ENCODE measurements at regions not wholly inside any gene's neighbourhood (a gene's known extent, or its start where the extent isn't known, plus 50 kb on each side); places are given as distances from the start of the nearest gene placed in this dataset.
A peak's percentile ranks its signal among the peaks of the same experiment; 100 is the strongest.

DNA sequence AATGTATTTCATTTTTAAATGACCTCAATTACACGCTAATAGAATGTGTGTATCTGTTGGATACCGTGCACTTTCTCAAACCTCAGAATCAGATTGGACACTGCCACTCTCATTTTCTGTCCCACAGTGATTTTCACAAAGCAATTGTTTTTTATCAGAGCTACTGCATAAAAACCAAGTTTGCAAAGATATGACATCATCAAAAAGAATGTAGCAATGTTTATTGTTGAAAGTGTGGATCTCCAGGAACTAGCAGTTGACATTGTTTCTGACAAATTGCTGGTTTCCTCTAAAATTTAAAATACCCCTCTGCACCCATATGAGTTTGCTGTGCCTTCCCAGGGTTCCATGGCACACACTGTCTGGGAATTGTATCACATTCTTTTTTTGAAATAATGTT is 362.7 kb upstream of the DDI1 start:
- no peak for DNase-seq

DNA sequence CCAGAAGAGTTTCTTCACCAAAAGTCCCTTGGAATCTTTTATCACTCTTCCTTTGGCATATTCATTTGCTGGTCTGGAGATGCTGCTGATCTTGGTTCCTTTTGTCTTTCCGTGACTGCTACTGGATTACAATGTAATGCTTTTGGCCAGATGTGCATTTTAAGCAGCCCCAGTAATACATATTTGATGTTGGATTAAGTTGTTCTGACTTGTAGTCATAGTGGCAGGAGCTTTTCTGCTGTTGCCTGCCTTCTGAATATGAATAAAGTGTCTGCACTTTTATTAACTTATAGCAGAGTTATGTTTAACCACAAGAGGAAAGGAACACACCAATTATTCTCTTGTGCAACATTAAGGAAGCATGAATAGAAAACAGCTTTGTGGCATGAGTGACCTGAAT is 360.0 kb upstream of the DDI1 start:
- DNase-seq, result no peak

DNA sequence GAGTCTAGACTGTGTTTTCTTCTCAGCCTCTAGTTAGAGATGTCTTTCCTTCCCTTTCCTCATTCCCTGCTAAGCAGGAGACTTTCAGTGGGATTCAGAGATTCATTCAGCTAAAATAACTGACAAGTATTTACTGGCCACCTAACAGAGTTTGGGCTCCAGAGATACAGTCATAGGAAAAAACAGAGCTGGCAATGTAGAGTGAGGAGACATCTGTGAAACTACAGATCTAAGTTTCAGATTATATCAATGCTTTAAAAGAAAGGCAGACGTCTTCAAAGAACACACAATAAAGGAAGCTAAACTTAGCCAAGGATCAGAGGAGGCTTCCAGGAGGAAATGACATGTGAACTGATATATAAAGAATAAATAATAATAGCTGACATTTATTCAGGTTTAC is 355.6 kb upstream of the DDI1 start:
- DNase-seq, result no peak

DNA sequence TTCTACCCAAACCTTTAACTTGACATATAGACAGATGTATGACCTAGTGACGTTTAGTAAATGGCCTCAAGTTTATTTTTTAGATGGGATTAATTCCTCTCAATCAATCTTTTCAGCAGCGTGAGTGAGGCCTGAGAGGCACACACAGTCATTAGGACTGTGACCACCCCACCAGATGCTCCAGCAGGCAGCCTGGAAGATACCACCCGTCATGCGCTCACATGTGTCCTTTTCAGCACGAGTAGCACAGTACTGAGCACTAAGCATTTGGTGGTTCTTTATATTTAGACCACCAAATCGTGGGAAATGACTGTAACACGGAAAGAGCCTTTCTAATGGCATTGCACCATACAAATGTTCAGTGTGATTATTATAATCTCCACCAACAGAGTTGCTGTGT is 354.6 kb upstream of the DDI1 start:
- no peak for DNase-seq

DNA sequence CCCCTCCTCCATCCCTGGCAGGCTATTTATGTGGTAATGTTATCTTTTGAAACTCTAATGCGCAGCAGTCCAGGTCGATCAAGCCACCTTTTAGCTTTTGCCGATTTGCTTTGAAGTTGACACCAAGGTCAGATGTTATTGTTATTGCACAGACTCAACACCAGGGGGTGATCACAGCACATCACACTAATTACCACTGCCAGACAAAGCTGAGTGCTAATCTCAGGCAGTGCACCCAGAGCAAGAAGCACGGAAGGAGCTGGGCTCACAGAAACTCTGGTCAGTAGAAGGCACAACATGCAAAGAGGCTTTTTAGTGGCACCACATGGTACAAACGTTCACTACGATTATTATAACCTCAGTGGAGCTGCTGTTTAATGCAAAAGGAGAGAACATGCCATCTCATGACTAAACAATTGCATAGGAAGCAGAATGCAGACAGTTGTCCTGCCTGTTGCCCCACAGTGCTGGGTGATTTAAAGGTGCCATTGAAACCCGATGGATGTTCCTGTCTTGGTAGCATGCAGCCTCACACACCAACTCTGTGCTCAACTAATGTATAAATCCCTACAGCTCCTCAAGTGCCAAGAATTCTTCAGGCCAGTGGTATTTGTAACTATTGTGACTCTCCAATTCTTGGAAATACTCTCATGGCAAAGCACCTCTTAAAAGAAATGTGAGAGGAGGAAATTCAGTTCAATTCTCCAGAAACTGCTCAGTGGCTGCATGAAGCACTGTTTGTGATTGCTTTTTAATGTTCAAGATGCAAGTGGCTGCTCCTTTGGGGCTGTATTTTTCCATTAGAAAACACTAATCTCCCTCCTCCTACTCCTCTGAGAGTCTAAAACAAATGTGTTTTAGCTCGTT is 353.9 kb upstream of the DDI1 start:
- peak in 1 of 2 experiments; percentile 1 for DNase-seq

DNA sequence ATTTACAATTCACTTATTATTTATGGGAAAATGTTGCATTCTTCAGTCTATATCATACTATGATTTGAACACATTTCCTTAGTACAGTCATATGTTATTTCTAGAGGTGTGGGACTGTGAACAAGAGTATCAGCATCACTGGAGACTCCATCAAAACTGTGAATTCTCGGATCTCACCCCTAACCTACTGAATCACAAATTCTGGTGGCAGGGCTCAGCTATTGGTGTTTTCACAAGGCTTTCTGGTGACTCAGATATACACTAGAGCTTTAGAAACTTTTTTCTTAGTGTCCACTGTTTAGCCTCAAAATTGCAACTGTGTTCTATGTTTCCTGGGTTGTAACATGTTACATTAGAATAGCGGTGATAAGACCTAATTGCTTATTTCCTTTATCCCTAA is 352.9 kb upstream of the DDI1 start:
- DNase-seq, result no peak

DNA sequence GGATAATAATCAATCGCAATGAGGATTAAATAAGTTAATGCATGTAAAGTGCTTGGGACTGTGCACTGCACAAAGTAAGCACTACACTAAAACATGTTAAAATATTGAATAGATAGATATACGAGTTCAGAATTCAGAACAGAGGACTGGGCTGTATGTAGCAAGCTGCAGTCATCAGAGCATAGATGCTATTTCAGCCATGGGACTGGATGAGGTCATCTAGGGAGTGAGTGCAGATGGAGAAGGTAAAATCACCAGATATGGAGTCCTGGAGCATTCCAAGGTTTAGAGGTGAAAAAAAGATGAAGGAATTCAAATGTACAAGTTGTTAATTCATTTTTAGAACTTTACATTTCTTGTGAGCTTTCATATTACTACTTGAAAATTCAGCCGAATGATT is 347.5 kb upstream of the DDI1 start:
- DNase-seq, result no peak

DNA sequence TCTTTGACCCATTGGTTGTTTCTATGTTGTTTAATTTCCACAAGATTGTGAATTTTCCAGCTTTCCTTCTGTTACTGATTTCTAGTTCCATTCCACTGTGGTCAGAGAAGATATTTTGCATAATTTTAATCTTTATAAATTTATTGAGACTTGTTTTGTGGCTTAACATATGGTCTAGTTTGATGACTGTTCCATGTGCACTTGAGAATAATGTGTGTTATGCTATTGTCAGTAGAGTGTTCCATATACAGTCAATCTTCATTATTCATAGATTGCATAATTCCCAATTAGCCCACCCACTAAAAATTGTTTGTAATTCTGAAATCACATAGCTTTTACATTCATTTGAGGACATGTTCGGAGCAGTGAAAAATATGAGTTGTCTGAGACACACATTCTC is 346.1 kb upstream of the DDI1 start:
- no peak for DNase-seq

DNA sequence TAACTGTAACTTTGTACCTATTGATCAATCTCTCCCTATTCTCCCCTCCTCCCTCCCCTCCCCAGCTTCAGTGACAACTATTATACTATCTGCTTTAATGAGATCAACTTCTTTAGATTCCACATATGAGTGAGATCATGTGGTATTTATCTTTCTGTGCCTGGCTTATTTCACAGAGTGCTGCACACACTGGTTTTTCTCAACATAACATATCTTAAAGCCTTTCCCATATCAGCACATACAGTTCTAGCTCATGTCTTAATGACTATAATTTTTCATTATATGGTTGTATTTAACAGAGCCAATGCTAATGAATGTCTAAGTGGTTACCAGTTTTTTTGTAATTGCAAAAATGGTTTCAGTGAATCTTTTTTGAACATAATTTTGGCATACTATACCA is 340.3 kb upstream of the DDI1 start:
- DNase-seq, result no peak

DNA sequence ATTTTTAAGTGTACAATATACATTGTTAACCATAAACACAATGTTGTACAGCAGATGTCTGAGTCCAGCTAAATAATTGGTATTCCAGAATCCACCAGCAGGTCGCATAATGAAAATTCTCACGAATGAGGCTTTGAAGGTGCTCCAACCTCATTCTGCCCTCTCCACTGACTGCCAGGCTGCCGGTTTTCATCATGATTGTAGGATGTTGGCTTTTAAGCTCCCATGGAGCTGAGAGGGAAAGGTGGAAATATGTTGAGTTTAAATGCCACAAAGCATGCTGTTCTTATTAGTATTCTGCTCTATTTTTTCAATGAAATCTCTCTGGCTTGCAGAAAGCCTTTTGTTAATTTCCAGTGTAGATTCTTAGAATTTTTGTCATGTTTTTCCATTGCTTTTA is 337.2 kb upstream of the DDI1 start:
- no peak for DNase-seq

DNA sequence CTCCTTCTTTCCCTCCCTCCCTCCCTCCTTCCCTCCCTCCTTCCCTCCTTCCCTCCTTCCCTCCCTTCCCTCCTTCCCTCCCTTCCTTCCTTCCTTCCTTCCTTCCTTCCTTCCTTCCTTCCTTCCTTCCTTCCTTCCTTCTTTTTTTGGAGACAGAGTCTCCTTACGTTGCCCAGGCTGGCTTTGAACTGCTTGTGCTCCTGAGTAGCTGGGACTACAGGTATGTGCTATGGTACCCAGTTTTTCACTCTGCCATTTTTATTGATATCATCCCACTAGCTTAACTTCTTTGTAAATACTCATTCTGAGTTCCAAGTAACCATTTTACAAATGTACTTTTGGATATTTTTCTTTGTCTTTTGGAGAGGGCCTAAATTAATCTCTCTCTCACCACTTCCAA is 336.8 kb upstream of the DDI1 start:
- no peak for DNase-seq

DNA sequence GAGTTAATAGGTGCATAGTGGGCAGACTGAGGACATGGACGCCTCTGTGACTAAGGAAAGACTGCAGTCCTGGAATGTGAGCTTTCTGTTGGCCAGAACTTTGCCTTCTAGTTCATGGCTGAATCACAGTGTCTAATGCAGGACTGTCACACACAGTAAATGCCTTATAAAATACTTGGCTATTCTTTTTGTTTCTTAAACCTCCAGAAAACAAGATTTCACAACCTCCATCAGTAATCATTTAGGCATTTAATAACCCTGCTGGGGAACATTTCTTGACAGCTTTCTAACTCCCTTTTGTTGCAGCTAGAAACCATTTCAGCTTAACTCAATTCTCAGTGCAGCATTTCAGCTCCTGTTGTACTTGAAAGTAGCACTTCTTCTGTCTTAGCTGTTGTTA is 335.8 kb upstream of the DDI1 start:
- no peak for DNase-seq

DNA sequence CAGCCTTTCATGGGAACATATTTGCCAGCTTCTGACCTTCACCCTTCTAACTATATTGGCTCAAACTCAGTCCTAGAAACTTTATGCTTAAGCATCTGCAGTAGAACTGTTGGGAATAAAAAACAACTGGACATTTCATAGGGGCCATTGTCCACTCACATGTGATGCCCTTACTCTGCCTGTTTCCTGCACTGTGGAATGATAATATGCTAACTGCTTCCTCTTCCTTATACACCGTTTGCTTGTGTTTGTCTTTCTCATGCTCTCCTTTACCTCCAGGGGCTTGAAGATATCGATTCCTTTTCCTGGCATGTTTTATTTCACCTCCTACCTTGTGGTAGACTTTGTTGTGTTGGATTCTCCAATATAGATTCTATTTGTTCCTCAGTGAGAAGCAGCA is 333.0 kb upstream of the DDI1 start:
- DNase-seq, result no peak

DNA sequence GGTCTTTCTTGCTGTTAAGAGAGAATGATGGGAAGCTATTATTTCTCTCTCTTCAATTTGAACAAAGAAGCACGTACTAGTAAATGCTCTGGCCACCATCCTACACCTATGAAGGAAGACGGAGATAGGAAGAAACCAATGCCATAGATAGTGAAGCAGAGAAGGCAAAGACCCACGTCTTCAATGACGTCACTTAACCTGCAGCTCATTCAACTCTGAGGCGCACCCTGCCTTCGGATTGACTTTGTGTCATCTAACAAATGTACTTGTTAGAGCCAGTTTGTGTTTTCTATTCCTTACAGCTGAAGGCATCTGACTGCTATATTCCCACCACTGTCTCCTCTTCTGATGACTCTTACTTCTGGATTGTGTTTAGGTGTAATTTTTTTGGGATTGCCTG is 332.5 kb upstream of the DDI1 start:
- no peak for DNase-seq

DNA sequence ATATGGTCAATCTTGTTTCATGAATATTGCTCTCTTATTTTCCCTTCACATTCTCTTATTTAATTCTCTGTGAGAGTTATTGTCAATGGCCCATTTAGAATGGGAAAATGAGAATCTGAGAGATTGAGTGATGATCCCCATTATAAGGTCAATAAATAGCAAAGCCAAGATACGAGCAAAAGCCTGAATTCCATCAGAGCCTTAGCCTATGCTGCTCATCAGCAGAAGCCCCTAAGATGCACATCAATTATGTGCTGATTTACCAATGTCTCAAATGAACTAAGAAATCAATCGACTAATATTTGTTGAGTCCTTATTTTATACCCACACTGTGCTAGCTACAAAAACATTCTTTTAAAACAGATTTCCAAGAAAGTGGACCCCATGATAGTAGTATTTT is 330.8 kb upstream of the DDI1 start:
- DNase-seq, result no peak

DNA sequence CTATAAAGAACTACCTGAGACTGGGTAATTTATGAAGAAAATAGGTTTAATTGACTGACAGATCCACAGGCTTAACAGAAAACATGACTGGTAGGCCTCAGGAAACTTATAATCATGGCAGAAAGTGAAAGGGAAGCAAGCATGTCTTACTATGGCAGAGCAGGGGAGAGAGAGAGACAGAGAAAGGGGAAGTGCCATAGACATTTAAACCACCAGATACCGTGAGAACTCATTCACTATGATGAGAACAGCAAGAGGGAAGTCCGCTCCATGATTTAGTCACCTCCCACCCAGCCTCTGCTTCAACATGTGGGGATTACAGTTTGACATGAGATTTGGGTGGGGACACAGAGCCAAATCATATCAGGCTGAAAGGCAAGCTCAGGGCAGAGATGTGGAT is 327.1 kb upstream of the DDI1 start:
- no peak for DNase-seq

DNA sequence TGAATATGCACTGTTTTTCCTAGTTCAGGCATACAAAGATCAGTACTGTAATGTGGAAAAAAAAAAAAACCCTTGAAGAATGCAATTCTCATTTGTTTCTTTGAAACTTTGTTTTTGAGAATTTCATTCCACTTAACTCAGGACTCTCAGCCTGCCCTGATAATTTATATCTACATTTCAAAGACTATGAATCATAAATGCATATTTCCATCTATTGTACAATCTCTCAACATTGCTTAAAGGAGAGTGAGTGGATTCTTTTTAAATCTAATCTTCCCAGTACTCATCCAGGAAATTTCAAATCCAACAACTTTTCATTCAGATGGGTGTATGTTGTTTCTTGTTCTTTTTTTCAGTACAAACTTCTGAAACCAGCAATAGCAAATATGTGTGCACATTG is 322.2 kb upstream of the DDI1 start:
- DNase-seq, result no peak

DNA sequence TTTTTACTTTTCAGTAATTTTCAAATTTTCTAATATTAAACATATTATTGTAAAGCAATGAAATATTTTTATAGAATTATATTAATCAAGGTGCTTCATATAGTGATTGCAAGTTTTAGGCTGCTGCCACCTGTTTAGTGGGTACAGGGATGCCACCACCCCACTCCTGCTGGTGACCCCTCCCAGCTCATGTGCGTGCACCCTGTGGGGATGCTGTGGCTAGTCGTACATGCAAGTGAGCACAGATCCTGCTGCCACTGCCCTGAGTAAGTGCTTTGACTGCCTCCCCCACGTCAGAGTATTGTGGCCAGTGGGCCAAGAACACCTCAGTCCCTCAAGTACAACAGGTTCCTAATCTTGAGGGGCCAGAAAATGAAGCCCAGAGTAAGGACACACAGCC is 320.1 kb upstream of the DDI1 start:
- DNase-seq, result no peak

DNA sequence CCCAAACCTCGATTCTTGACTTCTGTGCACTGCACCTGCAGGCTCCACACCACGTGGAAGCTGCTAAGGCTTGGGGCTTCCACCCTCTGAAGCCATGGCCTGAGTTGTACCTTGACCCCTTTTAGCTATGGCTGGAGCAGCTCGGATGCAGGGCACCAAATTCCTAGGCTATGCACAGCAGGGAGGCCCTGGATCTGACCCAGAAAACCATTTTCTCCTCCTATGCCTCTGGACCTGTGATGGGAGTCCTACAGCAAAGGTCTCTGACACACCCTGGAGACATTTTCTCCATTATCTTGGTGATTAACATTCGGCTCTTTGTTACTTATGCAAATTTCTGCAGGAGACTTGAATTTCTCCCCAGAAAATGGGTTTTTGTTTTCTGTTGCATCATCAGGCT is 309.2 kb upstream of the DDI1 start:
- no peak for DNase-seq

DNA sequence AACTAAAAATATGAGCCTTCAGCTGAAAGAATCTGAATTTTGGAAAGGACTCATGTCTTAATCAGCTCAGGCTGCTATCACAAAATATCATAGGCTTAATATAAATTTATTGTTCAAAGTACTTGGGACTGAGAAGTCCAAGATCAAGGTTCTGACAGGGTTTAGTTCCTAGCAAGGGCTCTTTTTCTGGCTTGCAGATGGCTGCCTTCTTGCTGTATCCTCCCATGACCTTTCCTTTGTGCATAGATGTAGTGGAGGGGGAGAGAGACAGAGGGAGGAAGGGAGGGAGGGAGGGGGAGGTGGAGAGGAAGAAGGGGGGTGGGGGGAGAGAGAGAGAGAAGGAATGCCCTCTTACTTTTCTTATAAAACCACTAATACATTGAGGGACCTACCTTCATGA is 306.8 kb upstream of the DDI1 start:
- no peak for DNase-seq

DNA sequence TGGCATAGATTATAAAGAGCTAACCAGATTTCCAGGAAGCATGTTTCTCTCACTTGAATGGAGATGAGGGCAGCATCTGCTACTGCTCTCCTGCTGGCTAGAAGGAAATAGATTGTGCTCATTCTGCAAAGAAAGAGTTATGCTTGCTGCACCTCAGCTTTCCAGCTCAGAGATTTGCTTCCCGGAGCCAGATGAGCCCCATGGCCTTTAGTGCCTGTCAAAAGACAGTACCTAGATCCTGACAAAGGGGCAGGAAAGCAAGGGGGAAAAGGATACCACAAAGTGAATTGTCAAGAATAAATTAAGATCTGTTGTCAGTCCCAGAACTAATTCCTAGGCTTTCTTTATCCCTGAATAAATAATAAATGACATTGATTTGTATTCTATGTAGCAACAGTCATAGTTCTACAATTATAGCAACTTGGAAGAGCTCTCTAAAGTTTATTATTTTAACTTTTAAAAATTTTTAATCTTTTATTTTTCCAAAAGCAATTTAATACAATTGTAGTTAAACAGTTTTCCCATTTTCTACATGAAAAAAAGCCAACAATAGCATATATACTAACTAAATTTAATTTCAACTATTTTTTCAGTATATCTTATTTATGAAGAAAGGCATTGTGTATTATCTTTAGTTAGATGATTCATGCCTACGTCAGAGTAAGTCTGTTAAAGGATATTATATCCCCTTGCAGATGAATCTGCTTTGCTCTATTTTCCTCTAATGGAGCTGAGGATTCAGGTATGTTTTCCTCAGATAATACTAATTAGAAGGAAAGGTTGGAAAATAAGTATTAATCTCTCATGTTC is 306.1 kb upstream of the DDI1 start:
- DNase-seq, result no peak

DNA sequence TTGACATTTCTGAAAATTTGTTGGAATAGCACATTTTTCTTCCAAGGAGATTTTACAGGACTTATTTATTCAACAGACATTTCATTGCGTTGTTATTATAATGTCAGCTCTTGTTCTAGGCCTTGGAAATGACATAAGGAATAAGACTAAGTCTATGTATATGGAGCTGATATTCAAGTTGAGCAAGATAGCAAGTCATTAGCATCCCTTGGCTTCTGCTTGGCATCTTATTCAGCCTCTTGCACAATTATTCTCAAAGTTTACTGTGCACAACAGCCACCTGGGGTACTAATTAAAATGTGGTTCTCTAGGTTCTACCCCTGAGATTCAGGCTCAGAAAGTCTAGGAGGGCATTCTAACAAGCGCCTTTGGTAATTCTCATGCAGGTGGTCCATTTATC is 304.8 kb upstream of the DDI1 start:
- no peak for DNase-seq

DNA sequence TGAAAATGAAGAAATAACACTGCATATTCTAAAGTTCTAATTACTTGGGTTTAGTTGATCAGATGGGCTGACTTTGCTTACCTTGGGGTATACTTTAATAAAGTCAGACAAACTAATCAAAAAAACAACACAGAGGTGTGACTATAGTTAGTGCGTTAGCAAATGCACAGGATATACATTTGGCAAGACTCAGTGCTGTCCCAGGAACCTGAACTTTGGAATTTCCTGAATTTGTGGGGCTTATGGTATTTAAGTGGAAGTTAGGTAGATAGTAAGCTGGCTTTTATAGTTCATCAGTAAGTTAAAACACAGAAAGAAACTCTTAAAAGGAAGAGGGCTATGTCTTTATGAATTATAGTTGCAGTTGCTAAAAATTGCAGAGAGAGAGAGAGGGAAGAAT is 302.6 kb upstream of the DDI1 start:
- no peak for DNase-seq

DNA sequence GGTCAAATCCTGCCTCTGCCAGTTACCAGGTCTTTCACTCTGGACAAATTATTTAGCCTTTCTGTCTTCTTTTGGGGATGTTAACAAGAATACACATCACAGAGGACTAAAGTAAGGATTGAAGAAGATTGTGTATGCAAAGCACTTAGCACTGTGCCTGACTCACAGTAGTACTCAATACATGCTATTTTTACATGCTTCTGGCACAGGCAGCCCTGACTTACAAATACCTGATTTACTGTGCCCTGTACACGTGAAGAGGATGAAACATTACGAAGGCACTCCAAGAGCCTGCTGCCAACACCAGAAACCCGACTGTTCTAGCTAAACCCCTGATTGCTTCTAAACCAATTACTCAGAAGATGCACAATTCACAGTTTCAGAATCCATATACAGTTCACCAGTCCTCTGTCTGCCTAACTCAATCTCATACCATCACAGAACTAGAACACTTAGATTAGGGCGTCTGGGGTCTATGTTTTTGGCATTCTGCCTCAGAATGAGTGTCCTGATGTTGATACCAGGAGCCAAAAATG is 300.9 kb upstream of the DDI1 start:
- DNase-seq, result no peak

Measured in activated CD4-positive, alpha-beta T cell treated with anti-CD3 and anti-CD28 coated beads, Interleukin-2, amount 50 U/mL, for 4 hours (primary cell).